GM06990 (cell line): ENCODE measurements at regions not wholly inside any gene's neighbourhood (a gene's known extent, or its start where the extent isn't known, plus 50 kb on each side); places are given as distances from the start of the nearest gene placed in this dataset.

Experiments used
- DNase-seq: peaks from one replicate; pipeline ENCODE4 v3.0.0-alpha.2; 2011; ENCODE audit not compliant: insufficient read length; ENCODE audit errors: extremely low read depth
- H3K27me3 ChIP-seq: replicated peaks from 2 replicates; pipeline ENCODE4 v1.6.0; 2011; ENCODE audit warnings: low read length; ENCODE audit not compliant: control insufficient read depth, insufficient read depth
- H3K36me3 ChIP-seq: 2 replicates; pipeline ENCODE4 v1.5.1; 2011; ENCODE audit warnings: low read length; ENCODE audit not compliant: control insufficient read depth, insufficient read depth
- H3K4me3 ChIP-seq: replicated peaks from 2 replicates; pipeline ENCODE4 v1.5.1; 2011; ENCODE audit warnings: low read depth, mild to moderate bottlenecking, control low read depth, low read length
- TF ChIP-seq, protein P1 (sequence below): IDR thresholded peaks from 2 replicates; pipeline ENCODE4 v1.5.1; 2011; ENCODE audit warnings: low read length, control low read depth, mild to moderate bottlenecking, inconsistent platforms; ENCODE audit not compliant: insufficient read depth, poor library complexity, severe bottlenecking

DNA sequence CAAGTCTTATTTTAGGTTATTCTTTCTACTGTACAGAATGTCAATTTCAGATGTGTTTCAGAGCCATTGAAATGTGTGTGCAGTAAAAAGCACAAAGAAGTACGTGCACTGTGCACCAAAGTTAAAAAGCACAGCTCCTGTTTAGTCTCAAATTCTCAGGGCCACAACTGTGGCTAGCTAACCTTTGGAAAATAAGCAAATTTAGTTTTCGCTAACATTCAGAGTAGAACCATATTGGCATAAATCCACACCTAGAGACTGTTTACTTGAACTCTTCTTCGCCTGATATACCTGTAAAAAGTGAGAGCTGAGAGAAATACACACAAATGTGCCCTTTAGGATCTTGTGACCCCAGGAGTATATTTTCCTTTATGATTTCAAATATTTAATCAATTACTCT lies 353.9 kb downstream of the TFEC start:
- no peak for DNase-seq
- H3K36me3 ChIP-seq, result no peaks in the 10 kb centered on the region
- no peak overlapping the region for H3K4me3 ChIP-seq
- TF ChIP-seq, protein P1, sequence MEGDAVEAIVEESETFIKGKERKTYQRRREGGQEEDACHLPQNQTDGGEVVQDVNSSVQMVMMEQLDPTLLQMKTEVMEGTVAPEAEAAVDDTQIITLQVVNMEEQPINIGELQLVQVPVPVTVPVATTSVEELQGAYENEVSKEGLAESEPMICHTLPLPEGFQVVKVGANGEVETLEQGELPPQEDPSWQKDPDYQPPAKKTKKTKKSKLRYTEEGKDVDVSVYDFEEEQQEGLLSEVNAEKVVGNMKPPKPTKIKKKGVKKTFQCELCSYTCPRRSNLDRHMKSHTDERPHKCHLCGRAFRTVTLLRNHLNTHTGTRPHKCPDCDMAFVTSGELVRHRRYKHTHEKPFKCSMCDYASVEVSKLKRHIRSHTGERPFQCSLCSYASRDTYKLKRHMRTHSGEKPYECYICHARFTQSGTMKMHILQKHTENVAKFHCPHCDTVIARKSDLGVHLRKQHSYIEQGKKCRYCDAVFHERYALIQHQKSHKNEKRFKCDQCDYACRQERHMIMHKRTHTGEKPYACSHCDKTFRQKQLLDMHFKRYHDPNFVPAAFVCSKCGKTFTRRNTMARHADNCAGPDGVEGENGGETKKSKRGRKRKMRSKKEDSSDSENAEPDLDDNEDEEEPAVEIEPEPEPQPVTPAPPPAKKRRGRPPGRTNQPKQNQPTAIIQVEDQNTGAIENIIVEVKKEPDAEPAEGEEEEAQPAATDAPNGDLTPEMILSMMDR, result no peak
- no peaks in the 10 kb centered on the region for H3K27me3 ChIP-seq

DNA sequence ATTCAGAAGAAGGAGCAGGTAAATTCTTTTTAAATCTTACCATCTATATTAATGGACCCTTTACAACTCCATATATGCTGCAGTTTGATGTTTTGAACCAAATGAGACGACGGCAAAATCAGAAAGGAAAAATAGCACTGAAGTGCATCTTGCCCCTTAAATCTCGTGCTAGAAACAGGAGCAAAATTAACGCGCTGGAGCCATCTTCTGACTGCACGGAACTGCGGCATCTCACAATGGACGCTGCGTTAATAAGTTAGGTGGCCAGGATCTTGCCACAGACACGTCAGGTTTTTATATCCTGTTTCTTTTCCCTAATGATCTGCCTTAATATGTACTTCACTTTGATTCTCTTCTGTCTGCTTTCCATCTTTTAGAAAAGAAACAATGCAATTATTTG lies 354.5 kb downstream of the TFEC start:
- Histone ChIP-seq H3K4me3 (no peak overlapping the region), H3K36me3 (no peaks in the 10 kb centered on the region), H3K27me3 (no peaks in the 10 kb centered on the region)
- no peak for DNase-seq
- TF ChIP-seq, protein P1, result no peak

DNA sequence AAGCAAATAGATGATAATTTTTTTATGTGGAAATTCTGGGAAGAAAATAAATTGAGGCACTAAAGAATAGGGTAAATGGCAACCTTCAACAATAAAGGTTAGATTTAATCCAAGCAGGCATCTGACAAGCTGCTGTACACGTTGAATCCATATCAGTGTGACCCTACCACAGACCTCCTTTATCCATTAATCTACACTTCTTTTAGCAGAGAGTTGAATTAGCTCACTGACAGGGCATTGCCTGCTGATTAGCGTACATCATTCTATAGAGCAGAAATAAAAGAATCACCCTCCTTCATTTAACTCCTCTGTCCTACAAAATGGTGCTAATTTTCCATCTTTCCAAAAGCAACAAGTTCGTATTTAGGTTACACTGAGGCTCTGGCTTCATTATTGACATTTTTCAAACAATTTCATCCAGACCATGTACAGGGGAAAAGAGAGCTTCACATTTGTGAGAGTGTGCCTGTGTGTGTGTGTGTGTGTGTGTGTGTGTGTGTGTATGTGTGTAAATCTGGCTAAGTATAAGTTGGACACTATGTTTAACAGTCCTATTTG lies 356.0 kb downstream of the TFEC start:
- no peaks in the 10 kb centered on the region for H3K36me3 ChIP-seq
- no peak overlapping the region for H3K4me3 ChIP-seq
- TF ChIP-seq, protein P1, result no peak
- H3K27me3 ChIP-seq, result no peaks in the 10 kb centered on the region
- DNase-seq, result no peak

- no peak for DNase-seq
- TF ChIP-seq, protein P1, result no peak
Observed at GRCh38 chr7:115672024-115672423, 358.5 kb downstream of the TFEC start.

DNA sequence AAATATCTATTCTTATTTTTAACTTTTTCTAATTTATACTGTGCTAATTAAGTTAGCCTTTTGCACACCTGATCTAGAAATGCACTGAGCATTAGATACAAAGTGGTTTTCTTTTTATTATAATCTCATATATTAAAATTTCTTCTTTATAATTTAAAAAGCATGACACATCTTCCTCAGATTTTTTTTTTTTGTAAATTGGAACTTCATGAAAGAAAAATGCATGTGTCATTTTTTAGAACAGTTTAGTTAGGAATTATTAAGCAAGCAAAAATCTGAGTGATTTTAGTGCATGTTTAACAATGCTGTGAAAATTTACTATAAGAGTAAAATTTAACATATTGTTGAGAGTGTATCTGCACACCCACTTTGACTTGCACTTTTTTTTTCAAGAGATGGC lies 367.9 kb downstream of the TFEC start:
- Histone ChIP-seq H3K36me3 (no peaks in the 10 kb centered on the region), H3K27me3 (no peaks in the 10 kb centered on the region), H3K4me3 (no peak overlapping the region)
- TF ChIP-seq, protein P1, result no peak
- no peak for DNase-seq

More at GRCh38 chr7:115672024-115672423, 358.5 kb downstream of the TFEC start:
- no peaks in the 10 kb centered on the region for H3K27me3 ChIP-seq
- H3K4me3 ChIP-seq, result no peak overlapping the region
- no peaks in the 10 kb centered on the region for H3K36me3 ChIP-seq

GRCh38 chr7:115662120-115662519 lies 368.4 kb downstream of the TFEC start:
- H3K36me3 ChIP-seq, result no peaks in the 10 kb centered on the region
- no peak overlapping the region for H3K4me3 ChIP-seq
- TF ChIP-seq, protein P1, result no peak
- H3K27me3 ChIP-seq, result no peaks in the 10 kb centered on the region
- no peak for DNase-seq
